ENCODE measurements at regions not wholly inside any gene's neighbourhood (a gene's known extent, or its start where the extent isn't known, plus 50 kb on each side); places are given as distances from the start of the nearest gene placed in this dataset.

DNA sequence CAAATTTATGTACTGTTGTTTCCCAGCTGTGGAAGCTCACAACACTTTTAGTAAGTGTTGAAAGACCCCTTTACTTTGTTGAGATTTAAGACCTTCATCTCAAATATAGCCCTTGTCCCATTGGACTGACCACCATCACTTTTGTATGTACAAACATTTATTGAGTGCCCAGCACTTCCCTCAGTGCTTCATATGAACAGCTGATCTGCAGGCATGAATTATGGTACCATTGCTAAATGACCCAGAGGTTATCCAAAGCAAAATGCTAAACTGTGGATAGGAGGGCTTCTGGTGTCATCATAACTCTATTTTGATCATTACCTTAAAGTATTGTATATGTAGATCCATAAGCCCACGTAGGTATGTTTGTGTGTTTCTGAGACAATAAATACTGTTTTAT is 285.7 kb upstream of the RGS6 start:
- no peak for DNase-seq (ENCODE audit: extremely low read depth, low read depth)

DNA sequence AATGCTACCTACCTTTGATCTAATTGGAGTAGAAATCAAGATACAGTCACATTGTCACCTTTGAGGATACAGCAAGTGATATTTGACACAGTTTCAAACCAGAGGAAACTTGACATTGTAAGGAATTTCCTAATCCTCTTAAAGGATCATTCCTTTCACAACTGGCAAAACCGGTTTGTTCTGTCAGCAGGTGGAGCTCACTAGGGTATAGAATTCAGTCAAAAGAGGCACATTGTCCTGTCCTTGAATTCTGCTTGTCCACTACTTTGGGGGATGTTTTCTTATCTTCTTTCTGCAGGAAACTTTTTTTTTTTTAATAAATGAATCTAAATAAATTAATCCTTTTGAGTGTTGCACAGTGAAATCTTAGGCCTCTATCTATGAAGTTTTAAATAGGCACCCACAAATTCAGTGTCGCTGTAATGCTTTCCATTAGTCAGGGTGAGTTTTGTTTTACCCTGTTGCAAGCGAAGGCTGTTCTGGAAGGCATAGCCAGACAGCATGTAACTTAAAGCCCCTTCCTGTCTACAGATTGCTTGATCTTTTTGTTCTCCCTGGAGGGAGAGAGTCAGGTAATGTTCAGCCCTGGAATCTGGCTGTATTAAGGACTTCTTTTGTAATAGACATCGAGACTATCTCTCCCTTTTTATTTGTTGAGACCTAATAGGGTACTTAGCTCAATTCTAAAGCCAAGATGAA is 285.0 kb upstream of the RGS6 start:
- DNase-seq (ENCODE audit: extremely low read depth, low read depth), result no peak

DNA sequence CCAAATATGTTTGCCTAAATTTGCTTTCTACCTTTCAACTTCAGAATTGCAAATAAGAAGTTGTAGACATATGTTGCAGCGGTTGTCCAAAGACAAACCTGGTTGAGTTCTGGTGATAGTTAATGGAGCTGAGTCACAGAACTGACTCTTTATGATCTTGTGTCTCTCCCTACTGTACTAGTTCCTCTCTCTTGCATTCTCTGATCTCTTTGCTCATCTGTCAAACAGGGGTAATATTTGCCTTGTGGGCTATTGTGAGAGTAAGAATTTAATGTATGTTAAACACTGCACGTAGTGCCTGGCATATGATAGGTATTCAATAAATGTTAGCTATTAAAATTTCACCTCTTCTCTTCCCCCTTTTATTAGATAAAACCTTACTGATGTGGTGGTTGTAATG is 283.5 kb upstream of the RGS6 start:
- no peak for DNase-seq (ENCODE audit: extremely low read depth, low read depth)

DNA sequence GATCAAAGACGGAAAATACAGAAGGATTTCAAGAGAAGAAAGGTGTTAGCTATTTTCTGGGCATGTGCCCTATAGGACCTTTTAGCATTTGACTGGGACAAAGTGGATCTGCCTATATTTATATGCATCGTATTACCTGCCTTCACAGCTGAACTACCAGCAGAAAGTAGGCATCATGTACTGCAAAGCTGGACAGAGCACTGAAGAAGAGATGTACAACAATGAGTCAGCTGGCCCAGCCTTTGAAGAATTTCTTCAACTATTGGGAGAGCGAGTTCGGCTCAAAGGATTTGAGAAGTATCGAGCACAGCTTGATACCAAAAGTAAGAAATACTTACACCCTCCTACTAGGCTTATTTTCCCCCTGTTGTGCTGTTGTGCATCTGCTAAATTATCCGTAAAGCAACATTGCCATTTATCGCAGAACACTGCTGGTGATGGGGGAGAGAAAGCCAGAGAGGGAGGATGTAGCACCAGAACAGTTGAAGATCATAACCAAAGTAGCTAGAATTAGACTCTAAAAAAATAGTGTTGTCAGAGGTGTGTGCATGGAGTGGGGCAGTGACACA is 282.0 kb upstream of the RGS6 start:
- DNase-seq (ENCODE audit: extremely low read depth, low read depth), result no peak

DNA sequence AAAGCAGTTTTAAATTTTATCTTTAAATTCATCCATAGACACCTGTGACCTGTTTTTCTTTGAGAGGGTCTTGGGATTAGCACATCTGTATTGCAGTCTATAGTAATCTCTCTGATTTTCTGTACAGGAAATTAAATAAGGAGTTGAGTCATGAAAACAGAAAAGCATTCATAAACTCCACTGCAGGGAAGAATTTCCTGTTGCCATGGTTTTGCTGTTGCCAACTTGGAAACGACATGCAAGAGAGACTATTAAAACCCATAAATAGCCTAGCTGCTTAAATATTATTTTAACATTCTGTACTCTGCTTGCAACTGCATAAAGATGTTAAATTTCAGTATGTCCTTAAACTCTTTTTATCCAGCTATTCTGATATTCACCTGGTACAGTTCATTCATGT is 281.0 kb upstream of the RGS6 start:
- DNase-seq (ENCODE audit: extremely low read depth, low read depth), result no peak

DNA sequence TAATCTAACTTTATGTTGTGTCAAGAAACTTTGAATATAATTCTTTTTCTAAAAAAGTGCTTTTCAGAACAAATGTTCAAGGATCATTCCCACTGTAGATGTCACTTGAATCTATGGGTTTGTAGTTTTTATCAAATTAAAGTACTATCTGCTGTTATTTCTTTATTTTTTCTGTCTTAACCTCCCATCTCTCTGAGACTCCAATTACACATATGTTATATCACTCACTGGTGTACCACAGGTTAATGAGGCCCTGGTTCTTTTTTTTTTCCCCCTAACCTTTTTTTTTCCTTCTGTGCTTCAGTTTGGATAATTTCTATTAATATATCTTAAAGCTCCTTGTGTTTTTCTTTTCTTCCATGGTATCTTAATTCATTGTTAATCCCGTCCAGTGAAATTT is 279.9 kb upstream of the RGS6 start:
- DNase-seq (ENCODE audit: extremely low read depth, low read depth), result no peak

DNA sequence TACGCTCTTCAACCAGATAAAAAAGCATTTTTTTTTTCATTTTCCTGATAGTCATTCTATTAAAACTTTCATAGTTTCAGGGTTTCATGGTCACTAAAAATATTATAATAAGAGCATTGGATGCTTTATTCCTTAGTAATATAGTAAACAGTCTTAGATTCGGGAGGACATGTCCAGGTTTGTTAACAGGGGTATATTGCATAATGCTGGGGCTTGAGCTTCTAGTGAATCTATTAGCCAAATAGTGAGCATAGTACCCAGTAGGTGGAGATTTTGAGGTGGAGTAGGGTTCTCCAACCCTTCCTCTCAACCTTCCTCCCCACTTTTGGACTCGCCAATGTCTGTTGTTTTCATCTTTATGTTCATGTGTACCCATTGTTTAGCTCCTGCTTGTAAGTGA is 277.4 kb upstream of the RGS6 start:
- DNase-seq (ENCODE audit: extremely low read depth, low read depth), result no peak

DNA sequence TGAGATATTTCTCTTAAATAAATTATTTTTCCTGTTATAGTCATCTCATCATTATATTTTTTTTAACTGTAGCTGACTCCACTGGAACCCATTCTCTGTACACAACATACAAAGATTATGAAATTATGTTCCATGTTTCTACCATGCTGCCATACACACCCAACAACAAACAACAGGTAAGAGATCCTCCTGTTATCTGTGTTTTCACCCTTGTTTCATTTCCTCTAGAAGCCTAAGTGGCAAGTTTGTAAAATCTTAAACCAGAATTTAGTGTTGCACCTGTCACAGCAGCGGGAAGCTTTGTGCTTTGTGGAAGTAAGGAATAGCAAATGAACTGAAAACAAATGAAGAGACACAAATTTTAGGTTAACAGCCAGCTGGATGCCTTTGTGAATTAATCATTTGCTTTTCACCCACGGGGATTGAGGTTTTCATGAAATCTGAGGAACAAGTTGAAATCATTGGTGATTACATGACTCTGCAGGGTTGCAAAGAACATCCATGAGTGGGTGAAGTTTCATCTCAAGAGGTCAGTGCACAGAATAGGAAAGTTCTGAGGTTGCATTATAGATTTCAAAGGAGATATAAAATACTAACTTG is 273.9 kb upstream of the RGS6 start:
- DNase-seq (ENCODE audit: extremely low read depth, low read depth), result no peak

DNA sequence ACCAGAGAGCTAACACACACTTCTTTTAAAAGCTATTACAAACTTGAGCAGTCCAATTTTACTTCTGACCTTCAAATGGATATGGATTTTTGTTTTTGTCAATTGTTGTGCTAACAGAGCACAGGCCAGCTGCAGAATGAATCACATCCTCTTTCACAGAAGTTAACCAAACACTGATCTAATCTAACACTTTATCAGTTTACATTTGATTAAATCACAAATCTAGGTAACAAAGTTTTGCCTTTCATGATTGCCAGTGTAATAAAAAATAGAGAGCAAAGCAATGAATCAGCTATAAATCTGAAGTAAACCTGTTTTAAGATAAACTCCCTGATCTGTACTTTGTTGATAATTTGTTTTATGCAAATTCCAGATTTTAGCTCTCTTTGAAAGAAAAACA is 273.1 kb upstream of the RGS6 start:
- DNase-seq (ENCODE audit: extremely low read depth, low read depth), result peak; percentile 8

DNA sequence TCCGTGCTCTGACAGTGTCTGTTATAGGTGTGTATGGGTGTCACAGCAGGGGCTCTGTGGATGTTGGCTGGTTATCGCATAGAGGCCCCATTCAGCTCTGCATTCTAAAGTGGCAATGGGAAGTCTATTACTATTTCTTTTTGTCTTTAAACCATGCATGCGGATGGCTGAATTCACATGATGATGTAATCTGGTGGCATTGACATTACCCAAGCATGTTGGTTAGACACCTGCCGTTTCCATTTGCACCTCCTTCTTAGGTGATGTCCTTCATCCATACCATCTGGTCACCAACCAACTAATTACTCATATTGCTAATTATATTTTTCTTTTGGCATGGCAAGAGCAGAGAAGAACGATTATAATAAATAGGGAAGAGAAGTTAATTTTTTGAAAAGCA is 270.8 kb upstream of the RGS6 start:
- DNase-seq (ENCODE audit: extremely low read depth, low read depth), result no peak

DNA sequence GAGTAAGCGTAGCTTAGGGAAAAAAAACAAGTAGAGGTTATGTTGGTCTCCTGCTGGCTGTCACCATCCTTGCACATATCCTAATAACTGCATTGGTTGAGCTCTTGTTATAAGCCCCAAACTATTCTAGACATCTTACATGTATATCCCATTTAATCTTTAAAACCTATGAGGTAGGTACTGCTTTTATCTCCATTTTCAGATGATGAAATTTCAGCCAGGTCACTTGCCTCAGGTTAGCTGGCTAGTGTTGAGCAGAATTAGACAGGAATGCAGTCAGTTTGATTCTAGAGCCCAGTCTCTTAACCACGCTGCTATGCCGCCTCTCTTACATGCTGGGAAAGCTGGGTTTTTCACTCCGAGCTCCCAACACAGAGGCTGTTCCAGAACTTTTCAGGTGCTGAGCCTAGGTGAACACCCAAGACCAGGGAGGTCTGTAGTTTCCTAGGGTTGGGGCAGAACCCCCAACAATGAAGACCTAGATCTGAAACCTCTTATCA is 269.9 kb upstream of the RGS6 start:
- no peak for DNase-seq (ENCODE audit: extremely low read depth, low read depth)

DNA sequence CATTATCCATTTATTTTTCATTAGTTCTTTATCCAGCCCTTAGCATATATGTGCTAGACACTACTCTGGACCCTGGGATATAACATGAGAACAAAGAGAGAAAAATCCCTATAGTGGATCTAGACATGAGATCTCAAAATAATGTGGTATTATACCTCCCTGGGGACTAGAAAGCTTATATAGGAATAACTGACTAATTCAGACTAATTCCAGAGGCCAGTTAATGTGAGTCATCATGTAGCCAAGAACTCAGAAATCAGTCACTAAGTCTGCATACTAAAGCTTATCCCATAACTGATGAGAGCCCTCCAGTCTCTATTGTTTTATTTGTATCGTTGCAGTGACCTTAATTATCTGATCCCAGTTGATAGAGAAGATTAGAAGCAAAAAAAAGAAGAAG is 267.1 kb upstream of the RGS6 start:
- no peak for DNase-seq (ENCODE audit: extremely low read depth, low read depth)

DNA sequence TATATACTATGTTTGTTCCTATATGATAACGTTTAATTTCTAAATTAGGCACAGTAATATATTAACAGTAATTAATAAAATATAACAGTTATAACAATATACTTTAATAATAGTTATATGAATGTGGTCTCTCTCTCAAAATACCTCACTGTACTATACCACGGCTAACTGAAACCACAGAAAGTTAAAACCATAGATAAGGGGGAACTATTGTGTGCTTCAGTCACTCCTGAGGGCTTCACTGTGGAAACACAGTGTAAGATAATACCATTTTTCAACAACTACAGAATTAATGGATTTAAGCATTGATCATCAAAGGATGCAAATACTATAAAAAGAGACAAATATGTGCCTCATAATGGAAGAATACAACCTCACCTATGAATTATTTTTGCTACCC is 266.4 kb upstream of the RGS6 start:
- no peak for DNase-seq (ENCODE audit: extremely low read depth, low read depth)

DNA sequence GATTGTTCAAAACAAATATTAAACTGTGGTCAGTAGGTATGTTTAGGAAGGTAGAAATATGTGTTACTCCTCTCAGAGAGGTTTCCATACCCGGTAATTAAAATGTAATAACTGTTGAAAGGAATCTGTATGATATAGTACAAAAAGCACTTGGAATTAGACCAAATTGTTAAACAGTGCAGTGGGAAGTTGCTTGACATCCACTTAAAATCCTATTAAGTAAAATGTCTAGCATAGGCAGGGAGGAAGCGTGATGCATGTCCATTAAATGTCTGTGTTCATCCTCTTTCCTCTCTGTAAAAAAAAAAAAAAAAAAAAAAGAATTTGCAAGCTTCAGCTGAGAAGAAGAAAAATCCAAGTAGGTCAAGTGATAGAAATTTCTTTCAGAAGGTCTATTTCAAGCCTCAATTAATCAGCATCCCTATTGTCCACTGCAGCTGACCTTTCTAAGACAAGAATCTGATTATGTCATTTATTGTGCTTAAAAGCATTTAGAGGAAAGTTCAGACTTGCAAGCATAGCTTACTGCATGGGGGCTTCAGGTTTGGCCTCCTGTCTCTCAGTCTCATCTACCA is 265.6 kb upstream of the RGS6 start:
- no peak for DNase-seq (ENCODE audit: extremely low read depth, low read depth)

DNA sequence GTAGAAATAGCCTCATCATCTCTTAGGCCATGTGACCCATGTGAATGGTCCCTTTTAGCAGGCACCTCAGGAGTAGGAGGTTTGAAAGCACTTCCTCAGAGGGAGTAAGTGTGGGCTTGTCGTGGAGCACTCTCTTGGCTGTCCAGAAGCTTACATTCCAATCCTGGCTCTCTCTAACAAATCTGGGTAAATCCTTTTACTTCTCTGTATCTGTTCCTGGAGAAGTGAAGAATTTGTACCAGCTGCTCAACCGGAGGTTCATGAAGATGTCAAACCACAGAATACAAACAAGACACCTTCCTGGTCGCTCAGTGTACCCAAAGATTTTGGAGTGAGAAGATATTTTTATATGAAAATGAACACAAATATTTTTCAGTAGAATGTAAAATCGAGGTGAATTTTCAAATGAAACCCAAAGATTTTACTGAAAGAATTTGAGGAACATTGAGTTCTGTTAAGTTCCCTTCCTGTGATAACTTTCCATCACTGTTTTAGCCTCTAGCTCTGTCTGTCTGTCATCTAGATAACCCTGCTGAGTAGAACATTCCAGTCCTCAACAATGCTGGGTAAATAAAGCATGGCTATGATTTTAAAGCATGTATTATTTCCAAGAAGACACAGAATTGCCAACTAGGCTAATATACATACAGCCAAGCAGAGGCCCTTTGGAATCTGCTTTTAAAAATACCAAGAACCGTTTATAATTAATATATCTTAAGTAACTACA is 263.9 kb upstream of the RGS6 start:
- no peak for DNase-seq (ENCODE audit: extremely low read depth, low read depth)

DNA sequence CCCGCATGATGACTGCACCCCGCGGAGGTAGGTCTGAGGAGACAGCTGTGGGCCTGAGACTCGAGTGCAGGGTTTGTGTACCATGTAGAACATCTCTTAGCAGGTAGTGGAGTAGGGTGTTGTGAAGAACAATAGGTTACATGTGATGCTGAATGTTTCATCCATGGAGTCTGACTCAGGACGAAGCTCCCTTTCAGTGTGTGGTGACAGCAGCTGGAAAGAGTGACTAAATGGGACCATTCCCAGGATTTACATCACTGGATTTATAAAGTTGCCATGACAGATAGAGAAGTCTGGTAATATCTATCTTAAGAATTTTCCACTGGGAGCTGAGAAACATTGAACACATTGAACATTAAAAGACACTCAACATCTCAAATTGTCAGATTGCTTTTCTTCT is 259.6 kb upstream of the RGS6 start:
- DNase-seq (ENCODE audit: extremely low read depth, low read depth), result no peak

DNA sequence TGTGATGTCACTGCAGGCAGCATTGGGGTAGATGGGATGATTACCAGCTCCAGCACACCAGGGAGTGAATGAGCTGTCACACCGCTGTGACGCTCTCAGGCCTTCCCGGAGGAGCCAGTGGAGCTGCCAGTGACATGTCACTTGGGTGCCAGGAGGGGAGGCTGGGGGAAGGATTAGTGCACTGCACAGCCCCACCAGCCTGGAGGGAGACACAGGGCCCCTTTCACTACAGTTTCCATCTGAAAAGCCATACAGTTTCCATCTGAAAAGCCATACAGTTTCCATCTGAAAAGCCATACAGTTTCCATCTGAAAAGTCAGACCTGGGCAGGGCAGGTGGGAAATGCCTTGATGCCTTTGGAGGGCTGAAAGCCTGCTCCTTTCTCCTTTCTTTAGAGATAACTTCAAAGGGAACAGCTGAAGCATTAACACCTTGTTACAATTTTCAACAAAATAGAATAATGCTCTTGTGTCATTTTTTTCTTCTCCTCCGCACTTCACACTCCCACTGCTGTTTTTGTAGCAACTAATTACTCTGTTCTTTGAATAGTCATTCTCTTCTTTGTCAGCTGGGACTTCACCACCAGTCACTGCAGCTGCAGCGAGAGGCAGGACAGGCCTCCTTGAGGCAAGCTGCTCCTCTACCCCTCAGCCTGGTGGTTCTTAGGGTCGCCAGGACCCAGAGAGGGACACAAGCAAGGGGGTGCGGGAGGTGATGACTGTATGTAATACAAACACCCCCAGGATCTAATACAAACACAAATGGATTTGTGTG is 256.9 kb upstream of the RGS6 start:
- DNase-seq (ENCODE audit: extremely low read depth, low read depth), result no peak

DNA sequence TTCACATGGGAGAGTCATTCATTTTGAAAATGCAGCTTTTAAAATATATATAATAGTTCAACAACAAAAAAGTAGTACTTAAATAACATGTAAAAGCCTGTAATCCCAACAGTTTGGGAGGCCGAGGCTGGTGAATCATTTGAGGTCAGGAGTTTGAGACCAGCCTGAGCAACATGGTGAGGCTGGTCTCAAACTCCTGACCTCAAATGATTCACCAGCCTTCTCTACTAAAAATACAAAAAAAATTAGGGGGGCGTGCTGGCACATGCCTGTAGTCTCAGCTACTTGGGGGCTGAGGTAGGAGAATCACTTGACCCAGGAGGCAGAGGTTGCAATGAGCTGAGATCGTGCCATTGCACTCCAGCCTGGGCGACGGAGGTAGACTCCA is 256.3 kb upstream of the RGS6 start:
- no peak for DNase-seq (ENCODE audit: extremely low read depth, low read depth)

DNA sequence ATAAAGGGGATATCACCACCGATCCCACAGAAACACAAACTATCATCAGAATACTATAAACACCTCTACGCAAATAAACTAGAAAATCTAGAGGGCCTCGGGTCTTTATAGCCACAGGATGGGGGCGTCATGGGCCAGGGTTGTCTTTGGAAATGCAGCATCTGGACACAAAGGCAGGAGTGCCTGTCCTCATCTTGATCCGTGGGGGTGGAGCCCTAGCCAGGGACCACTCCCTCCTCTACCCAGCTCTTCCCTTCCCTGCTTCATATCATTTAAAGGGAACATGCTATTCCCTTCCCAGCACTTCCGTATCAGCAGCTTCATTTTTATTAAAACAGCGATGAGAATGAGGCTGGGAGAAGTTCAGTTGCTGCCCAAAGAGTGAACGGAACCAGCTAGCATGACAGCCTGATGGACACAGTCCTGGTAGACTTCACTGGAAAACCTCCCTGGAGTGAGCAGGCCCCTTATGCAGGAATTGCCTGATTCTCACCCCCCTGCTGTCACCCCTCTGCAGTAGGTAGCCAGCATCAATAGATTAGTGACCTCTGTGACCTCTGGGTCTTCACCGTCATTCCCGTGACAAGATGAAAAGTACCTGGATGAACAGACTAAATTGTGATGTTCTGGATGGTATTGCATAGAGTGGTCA is 251.4 kb upstream of the RGS6 start:
- DNase-seq (ENCODE audit: extremely low read depth, low read depth), result no peak

DNA sequence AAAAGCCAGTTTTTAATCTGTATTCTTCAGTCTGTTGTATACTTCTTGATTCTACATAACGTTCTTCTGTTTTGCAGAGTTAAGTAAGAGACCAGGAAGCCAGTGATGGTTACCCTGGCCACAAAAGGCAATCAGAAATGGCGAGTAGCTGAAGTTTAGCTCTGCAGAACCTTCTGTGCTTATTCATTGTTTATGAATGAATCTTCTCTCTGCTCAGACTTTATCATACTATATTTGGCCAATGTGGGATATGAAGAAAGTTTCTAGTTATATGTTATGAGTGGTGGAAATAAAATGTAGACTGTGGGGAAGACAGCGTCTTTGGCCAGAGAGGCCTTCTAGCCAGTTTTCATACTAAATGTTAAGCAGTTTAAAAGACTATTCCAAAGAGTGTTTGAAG is 249.9 kb upstream of the RGS6 start:
- no peak for DNase-seq (ENCODE audit: extremely low read depth, low read depth)

All from NCI-H460 (cell line).